HL-60 (cell line): ENCODE measurements at regions not wholly inside any gene's neighbourhood (a gene's known extent, or its start where the extent isn't known, plus 50 kb on each side); places are given as distances from the start of the nearest gene placed in this dataset.

ENCODE experiments used
- DNase-seq, 2 experiments: peaks; one replicate each; pipeline ENCODE4 v3.0.0-alpha.2; 2010 to 2020; ENCODE audit warnings: low read depth in 1 of 2, low spot score in 1 of 2
- H3K27ac ChIP-seq: fragments of 250-450 bp; sonication (Bioruptor Pico); replicated peaks from 2 replicates; pipeline ENCODE4 v1.5.1; 2020; ENCODE audit warnings: mild to moderate bottlenecking, moderate library complexity
- H3K27me3 ChIP-seq: fragments of 250-450 bp; sonication (Bioruptor Pico); 2 replicates; pipeline ENCODE4 v1.5.1; 2021; ENCODE audit warnings: mild to moderate bottlenecking, moderate library complexity; ENCODE audit not compliant: insufficient read depth, poor library complexity, severe bottlenecking
- H3K4me3 ChIP-seq: replicated peaks from 2 replicates; pipeline ENCODE4 v1.5.1; 2011; ENCODE audit warnings: mild to moderate bottlenecking, control low read depth, low read length; ENCODE audit not compliant: insufficient read depth
- CTCF ChIP-seq: IDR thresholded peaks from one replicate; pipeline ENCODE4 v1.5.1; 2011; ENCODE audit warnings: low read length, control low read depth, inconsistent platforms; ENCODE audit not compliant: insufficient read depth
- GABPA ChIP-seq: IDR thresholded peaks from 2 replicates; pipeline ENCODE4 v1.6.1; 2012; ENCODE audit warnings: low read depth
- POLR2AphosphoS5 ChIP-seq: IDR thresholded peaks from 2 replicates; pipeline ENCODE4 v1.6.1; 2012; ENCODE audit warnings: low read depth
- REST ChIP-seq: IDR thresholded peaks from 2 replicates; pipeline ENCODE4 v1.6.1; 2012; ENCODE audit warnings: low read depth; ENCODE audit not compliant: insufficient replicate concordance
- SPI1 ChIP-seq: IDR thresholded peaks from 2 replicates; pipeline ENCODE4 v1.6.1; 2012; ENCODE audit warnings: low read depth, mild to moderate bottlenecking, borderline replicate concordance

- DNase-seq = no peak
- Histone ChIP-seq H3K27me3 (no peaks in the 10 kb centered on the region), H3K4me3 (no peak overlapping the region), H3K27ac (no peak overlapping the region)
- TF ChIP-seq REST (no peak), SPI1 (no peak), CTCF (no peak), GABPA (no peak), POLR2AphosphoS5 (no peak)
Measured at GRCh38 chr7:18370633-18371032, 124.9 kb upstream of the HDAC9 start.

GRCh38 chr7:18378989-18379605 is 116.5 kb upstream of the HDAC9 start:
- Histone ChIP-seq H3K4me3 (no peak overlapping the region), H3K27me3 (no peaks in the 10 kb centered on the region), H3K27ac (no peak overlapping the region)
- DNase-seq = no peak
- TF ChIP-seq CTCF (no peak), SPI1 (no peak), GABPA (no peak), POLR2AphosphoS5 (no peak), REST (no peak)

GRCh38 chr7:18384491-18385143 is 110.9 kb upstream of the HDAC9 start:
- Histone ChIP-seq H3K27ac (no peak overlapping the region), H3K27me3 (no peaks in the 10 kb centered on the region), H3K4me3 (no peak overlapping the region)
- no peak for DNase-seq
- TF ChIP-seq SPI1 (no peak), POLR2AphosphoS5 (no peak), REST (no peak), GABPA (no peak), CTCF (no peak)
